Esophagus squamous epithelium (tissue), 4 donors: ENCODE measurements at regions not wholly inside any gene's neighbourhood (a gene's known extent, or its start where the extent isn't known, plus 50 kb on each side); places are given as distances from the start of the nearest gene placed in this dataset.

Source experiments
- CTCF ChIP-seq, 6 experiments: fragments of 450-650 bp in 4 of 6; fragments of 200-600 bp in 2 of 6; sonication (generic) in 2 of 6; IDR thresholded peaks; one replicate each; pipeline ENCODE4 v1.5.1; 2016 to 2019; ENCODE audit warnings: antibody characterized with exemption in 6 of 6, mild to moderate bottlenecking in 4 of 6, moderate library complexity in 4 of 6
- POLR2A ChIP-seq, 4 donors: fragments of 450-650 bp; IDR thresholded peaks; one replicate each; pipeline ENCODE4 v1.6.1; 2017; ENCODE audit warnings: antibody characterized with exemption in 4 of 4, mild to moderate bottlenecking in 4 of 4, moderate library complexity in 3 of 4

GRCh38 chr7:81248420-81248819, 329.6 kb upstream of the SEMA3C start:
- TF ChIP-seq CTCF (IDR thresholded peaks at IDR 0.05) (no peak), POLR2A (IDR thresholded peaks at IDR 0.05) (no peak)
